Neural cell (in vitro differentiated cells): ENCODE measurements at regions not wholly inside any gene's neighbourhood (a gene's known extent, or its start where the extent isn't known, plus 50 kb on each side); places are given as distances from the start of the nearest gene placed in this dataset.

Experiments
- H2AFZ ChIP-seq: fragments of 200-600, 300-800 bp; sonication (generic), shearing (Covaris generic); 2 replicates; pipeline ENCODE4 v1.6.0; 2014; ENCODE audit warnings: low read depth, mild to moderate bottlenecking, antibody characterized with exemption, low read length, moderate library complexity
- H3F3A ChIP-seq: fragments of 200-600 bp; shearing (Covaris generic); 2 replicates; pipeline ENCODE4 v1.6.1; 2016; ENCODE audit warnings: mild to moderate bottlenecking, moderate library complexity, mixed read lengths, antibody characterized with exemption, low read length; ENCODE audit not compliant: insufficient read depth, poor library complexity, severe bottlenecking
- H3K27ac ChIP-seq: fragments of 200-600, 300-800 bp; sonication (generic), shearing (Covaris generic); 2 replicates; pipeline ENCODE4 v1.5.1; 2014; ENCODE audit warnings: mild to moderate bottlenecking, low read length, moderate library complexity
- H3K27me3 ChIP-seq: fragments of 300-800, 200-600 bp; sonication (generic), shearing (Covaris generic); 2 replicates; pipeline ENCODE4 v1.6.0; 2014; ENCODE audit warnings: mild to moderate bottlenecking, low read depth, low read length, moderate library complexity; ENCODE audit not compliant: insufficient read depth
- H3K36me3 ChIP-seq: fragments of 300-800, 200-600 bp; sonication (generic), shearing (Covaris generic); 2 replicates; pipeline ENCODE4 v1.5.1; 2014; ENCODE audit warnings: mild to moderate bottlenecking, antibody characterized with exemption, low read length, moderate library complexity; ENCODE audit not compliant: insufficient read depth
- H3K4me2 ChIP-seq: fragments of 300-800, 200-600 bp; sonication (generic), shearing (Covaris generic); 2 replicates; pipeline ENCODE4 v1.6.0; 2014; ENCODE audit warnings: mild to moderate bottlenecking, low read length
- H3K4me3 ChIP-seq: fragments of 300-800, 200-600 bp; sonication (generic), shearing (Covaris generic); 2 replicates; pipeline ENCODE4 v1.5.1; 2014; ENCODE audit warnings: mild to moderate bottlenecking, low read length, moderate library complexity
- H3K79me2 ChIP-seq: fragments of 200-600 bp; shearing (Covaris generic); replicated peaks from 2 replicates; pipeline ENCODE4 v1.6.0; 2014; ENCODE audit warnings: mild to moderate bottlenecking, low read length, moderate library complexity; ENCODE audit not compliant: insufficient read depth
- H3K9ac ChIP-seq: fragments of 300-800, 200-600 bp; sonication (generic), shearing (Covaris generic); 2 replicates; pipeline ENCODE4 v1.6.1; 2016; ENCODE audit warnings: mild to moderate bottlenecking, low read length, mixed read lengths
- H3K9me2 ChIP-seq: fragments of 200-600 bp; shearing (Covaris generic); 2 replicates; pipeline ENCODE4 v1.6.1; 2016; ENCODE audit warnings: mild to moderate bottlenecking, low read length, mixed read lengths; ENCODE audit not compliant: insufficient read depth
- H3K9me3 ChIP-seq: fragments of 200-600, 300-800 bp; sonication (generic), shearing (Covaris generic); 2 replicates; pipeline ENCODE4 v1.6.1; 2016; ENCODE audit warnings: mild to moderate bottlenecking, mixed run types, low read length, moderate library complexity, mixed read lengths
- H4K20me1 ChIP-seq: fragments of 200-600 bp; shearing (Covaris generic); 2 replicates; pipeline ENCODE4 v1.6.1; 2016; ENCODE audit warnings: mild to moderate bottlenecking, mixed run types; ENCODE audit not compliant: insufficient read depth
- EP300 ChIP-seq: fragments of 450-650 bp; conservative IDR thresholded peaks from 2 replicates; pipeline ENCODE4 v1.6.1; 2014; ENCODE audit warnings: antibody characterized with exemption, mild to moderate bottlenecking, moderate library complexity; ENCODE audit not compliant: poor library complexity, severe bottlenecking
- EZH2 ChIP-seq: fragments of 200-600, 300-800 bp; shearing (Covaris generic), sonication (generic); IDR thresholded peaks from 2 replicates; pipeline ENCODE4 v1.6.1; 2014; ENCODE audit warnings: antibody characterized with exemption, low read length, borderline replicate concordance, mild to moderate bottlenecking; ENCODE audit not compliant: insufficient read depth, poor library complexity, severe bottlenecking
- MXI1 ChIP-seq: fragments of 450-650 bp; conservative IDR thresholded peaks from 2 replicates; pipeline ENCODE4 v1.6.1; 2014; ENCODE audit warnings: antibody characterized with exemption, mild to moderate bottlenecking; ENCODE audit not compliant: poor library complexity, severe bottlenecking
- POLR2AphosphoS5 ChIP-seq: IDR thresholded peaks from 2 replicates; pipeline ENCODE4 v1.6.1; 2012
- RAD21 ChIP-seq: fragments of 450-650 bp; conservative IDR thresholded peaks from 2 replicates; pipeline ENCODE4 v1.6.1; 2014; ENCODE audit warnings: antibody characterized with exemption, mild to moderate bottlenecking, moderate library complexity
- SMC3 ChIP-seq: fragments of 450-650 bp; conservative IDR thresholded peaks from 2 replicates; pipeline ENCODE4 v1.6.1; 2014; ENCODE audit warnings: antibody characterized with exemption, mild to moderate bottlenecking, moderate library complexity; ENCODE audit not compliant: poor library complexity
- TAF1 ChIP-seq: IDR thresholded peaks from 2 replicates; pipeline ENCODE4 v1.6.1; 2012; ENCODE audit warnings: low read depth
- TF ChIP-seq, protein P1 (sequence below): fragments of 450-650 bp; IDR thresholded peaks from 2 replicates; pipeline ENCODE4 v1.5.1; 2014; ENCODE audit warnings: antibody characterized with exemption, mild to moderate bottlenecking, moderate library complexity; ENCODE audit not compliant: poor library complexity, severe bottlenecking
- TF ChIP-seq, protein P2 (sequence below): IDR thresholded peaks from 2 replicates; pipeline ENCODE4 v1.6.1; 2012; ENCODE audit warnings: borderline replicate concordance

DNA sequence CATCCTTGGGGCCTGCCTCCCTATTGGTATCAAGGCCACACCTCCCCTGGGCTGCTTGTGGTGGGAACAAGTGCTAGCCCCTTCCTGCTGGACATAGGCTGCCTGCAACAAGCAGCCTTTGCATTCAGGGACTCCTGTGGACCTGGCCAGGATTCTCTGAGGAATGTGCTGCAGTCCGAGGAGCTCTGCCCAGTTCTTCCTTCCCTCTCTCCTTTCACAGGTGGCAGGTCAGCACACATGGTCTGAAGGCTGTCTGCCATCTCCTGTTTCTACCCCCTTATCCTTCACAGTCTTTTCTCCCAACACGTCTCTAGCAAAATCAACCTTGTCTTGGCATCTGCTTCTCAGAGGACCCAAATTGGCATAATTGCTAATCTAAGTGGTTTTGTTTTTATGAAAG, 97.0 kb upstream of the LIPC start:
- H4K20me1 ChIP-seq, result no peaks in the 10 kb centered on the region
- H3K27me3 ChIP-seq, result no peaks in the 10 kb centered on the region
- H3K27ac ChIP-seq, result no peak overlapping the region
- H3K9me2 ChIP-seq, result no peaks in the 10 kb centered on the region
- H3K9ac ChIP-seq, result no peak overlapping the region
- no peak for TF ChIP-seq POLR2AphosphoS5
- no peak for TF ChIP-seq RAD21
- no peak for TF ChIP-seq TAF1
- TF ChIP-seq, protein P1, sequence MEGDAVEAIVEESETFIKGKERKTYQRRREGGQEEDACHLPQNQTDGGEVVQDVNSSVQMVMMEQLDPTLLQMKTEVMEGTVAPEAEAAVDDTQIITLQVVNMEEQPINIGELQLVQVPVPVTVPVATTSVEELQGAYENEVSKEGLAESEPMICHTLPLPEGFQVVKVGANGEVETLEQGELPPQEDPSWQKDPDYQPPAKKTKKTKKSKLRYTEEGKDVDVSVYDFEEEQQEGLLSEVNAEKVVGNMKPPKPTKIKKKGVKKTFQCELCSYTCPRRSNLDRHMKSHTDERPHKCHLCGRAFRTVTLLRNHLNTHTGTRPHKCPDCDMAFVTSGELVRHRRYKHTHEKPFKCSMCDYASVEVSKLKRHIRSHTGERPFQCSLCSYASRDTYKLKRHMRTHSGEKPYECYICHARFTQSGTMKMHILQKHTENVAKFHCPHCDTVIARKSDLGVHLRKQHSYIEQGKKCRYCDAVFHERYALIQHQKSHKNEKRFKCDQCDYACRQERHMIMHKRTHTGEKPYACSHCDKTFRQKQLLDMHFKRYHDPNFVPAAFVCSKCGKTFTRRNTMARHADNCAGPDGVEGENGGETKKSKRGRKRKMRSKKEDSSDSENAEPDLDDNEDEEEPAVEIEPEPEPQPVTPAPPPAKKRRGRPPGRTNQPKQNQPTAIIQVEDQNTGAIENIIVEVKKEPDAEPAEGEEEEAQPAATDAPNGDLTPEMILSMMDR, result no peak
- no peak for TF ChIP-seq MXI1
- TF ChIP-seq EP300, result no peak
- TF ChIP-seq EZH2, result no peak
- no peak for TF ChIP-seq SMC3
- TF ChIP-seq, protein P2, sequence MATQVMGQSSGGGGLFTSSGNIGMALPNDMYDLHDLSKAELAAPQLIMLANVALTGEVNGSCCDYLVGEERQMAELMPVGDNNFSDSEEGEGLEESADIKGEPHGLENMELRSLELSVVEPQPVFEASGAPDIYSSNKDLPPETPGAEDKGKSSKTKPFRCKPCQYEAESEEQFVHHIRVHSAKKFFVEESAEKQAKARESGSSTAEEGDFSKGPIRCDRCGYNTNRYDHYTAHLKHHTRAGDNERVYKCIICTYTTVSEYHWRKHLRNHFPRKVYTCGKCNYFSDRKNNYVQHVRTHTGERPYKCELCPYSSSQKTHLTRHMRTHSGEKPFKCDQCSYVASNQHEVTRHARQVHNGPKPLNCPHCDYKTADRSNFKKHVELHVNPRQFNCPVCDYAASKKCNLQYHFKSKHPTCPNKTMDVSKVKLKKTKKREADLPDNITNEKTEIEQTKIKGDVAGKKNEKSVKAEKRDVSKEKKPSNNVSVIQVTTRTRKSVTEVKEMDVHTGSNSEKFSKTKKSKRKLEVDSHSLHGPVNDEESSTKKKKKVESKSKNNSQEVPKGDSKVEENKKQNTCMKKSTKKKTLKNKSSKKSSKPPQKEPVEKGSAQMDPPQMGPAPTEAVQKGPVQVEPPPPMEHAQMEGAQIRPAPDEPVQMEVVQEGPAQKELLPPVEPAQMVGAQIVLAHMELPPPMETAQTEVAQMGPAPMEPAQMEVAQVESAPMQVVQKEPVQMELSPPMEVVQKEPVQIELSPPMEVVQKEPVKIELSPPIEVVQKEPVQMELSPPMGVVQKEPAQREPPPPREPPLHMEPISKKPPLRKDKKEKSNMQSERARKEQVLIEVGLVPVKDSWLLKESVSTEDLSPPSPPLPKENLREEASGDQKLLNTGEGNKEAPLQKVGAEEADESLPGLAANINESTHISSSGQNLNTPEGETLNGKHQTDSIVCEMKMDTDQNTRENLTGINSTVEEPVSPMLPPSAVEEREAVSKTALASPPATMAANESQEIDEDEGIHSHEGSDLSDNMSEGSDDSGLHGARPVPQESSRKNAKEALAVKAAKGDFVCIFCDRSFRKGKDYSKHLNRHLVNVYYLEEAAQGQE, result no peak
- H3K9me3 ChIP-seq, result no peaks in the 10 kb centered on the region
- no peaks in the 10 kb centered on the region for H3F3A ChIP-seq
- H3K79me2 ChIP-seq, result no peaks in the 10 kb centered on the region
- H3K36me3 ChIP-seq, result no peaks in the 10 kb centered on the region
- no peak overlapping the region for H3K4me3 ChIP-seq
- H3K4me2 ChIP-seq, result no peak overlapping the region
- no peak overlapping the region for H2AFZ ChIP-seq

DNA sequence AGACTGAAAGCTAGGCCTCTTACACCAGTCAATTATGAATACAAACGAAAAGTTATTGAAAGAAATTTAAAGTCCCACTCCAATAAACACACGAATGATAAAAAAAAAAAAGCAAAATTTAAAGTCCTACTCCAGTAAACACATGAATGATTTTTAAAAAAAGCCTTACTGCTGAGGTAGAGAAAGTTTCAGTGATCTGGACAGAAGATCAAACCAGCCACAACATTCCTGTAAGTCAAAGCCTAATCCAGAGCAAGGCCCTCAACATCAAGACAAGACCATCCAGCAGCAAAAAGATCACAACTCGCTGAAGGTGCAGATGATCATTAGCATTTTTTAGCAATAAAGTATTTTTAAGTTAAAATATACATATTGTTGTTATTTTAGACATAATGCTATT, 95.6 kb upstream of the LIPC start:
- no peaks in the 10 kb centered on the region for H3K27me3 ChIP-seq
- no peaks in the 10 kb centered on the region for H3K9me3 ChIP-seq
- no peaks in the 10 kb centered on the region for H4K20me1 ChIP-seq
- no peak for TF ChIP-seq TAF1
- TF ChIP-seq, protein P2, result no peak
- H3K4me3 ChIP-seq, result no peak overlapping the region
- no peak overlapping the region for H3K9ac ChIP-seq
- no peaks in the 10 kb centered on the region for H3F3A ChIP-seq
- no peak overlapping the region for H2AFZ ChIP-seq
- H3K36me3 ChIP-seq, result no peaks in the 10 kb centered on the region
- H3K27ac ChIP-seq, result no peak overlapping the region
- no peaks in the 10 kb centered on the region for H3K9me2 ChIP-seq
- H3K79me2 ChIP-seq, result no peaks in the 10 kb centered on the region
- no peak overlapping the region for H3K4me2 ChIP-seq
